GM21528 (cell line): ENCODE measurements at regions not wholly inside any gene's neighbourhood (a gene's known extent, or its start where the extent isn't known, plus 50 kb on each side); places are given as distances from the start of the nearest gene placed in this dataset.

Experiments
- ATAC-seq: cut with Tn5 transposase; IDR thresholded peaks from one replicate; pipeline ENCODE4 v1.9.1; 2021; ENCODE audit warnings: mild to moderate bottlenecking, moderate library complexity; ENCODE audit not compliant: unreplicated experiment, low FRiP score

- ATAC-seq, result no peak
These were observed 981.8 kb downstream of the SLITRK1 start for GRCh38 chr13:82900453-82900852.

- ATAC-seq, result no peak
These were observed 983.7 kb downstream of the SLITRK1 start for GRCh38 chr13:82898586-82898985.

- ATAC-seq, result no peak
These were observed 1002.4 kb downstream of the SLITRK1 start for GRCh38 chr13:82879921-82880320.

- no peak for ATAC-seq
These were observed 1003.7 kb downstream of the SLITRK1 start for GRCh38 chr13:82878536-82878935.

DNA sequence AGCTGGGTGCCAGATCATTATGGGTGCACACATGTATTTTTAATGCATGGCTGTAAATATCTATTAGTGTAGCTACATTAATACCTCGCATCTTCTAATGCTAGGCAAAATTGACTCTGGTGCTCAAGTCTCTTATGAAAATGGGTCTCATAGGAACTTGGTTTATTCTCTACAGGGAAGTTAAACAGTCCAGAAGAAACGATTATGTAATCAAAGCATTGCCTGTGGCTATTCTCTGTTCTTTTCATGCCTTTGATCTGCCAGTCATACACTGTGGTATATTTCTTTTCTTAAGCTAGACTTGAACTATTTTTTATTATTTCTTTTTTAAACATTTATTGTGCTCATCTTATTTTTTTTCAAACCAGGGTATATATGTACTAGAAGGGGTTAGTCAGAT, 1015.0 kb downstream of the SLITRK1 start:
- ATAC-seq, result no peak

- no peak for ATAC-seq
These were observed 1031.6 kb downstream of the SLITRK1 start for GRCh38 chr13:82850644-82851043.

- ATAC-seq, result no peak
These were observed 1033.5 kb downstream of the SLITRK1 start for GRCh38 chr13:82848766-82849165.

- ATAC-seq, result no peak
These were observed 1034.7 kb downstream of the SLITRK1 start for GRCh38 chr13:82847595-82847994.

GRCh38 chr13:82833923-82834322, 1048.4 kb downstream of the SLITRK1 start:
- ATAC-seq, result no peak

- no peak for ATAC-seq
These were observed 1053.2 kb downstream of the SLITRK1 start for GRCh38 chr13:82829040-82829439.

DNA sequence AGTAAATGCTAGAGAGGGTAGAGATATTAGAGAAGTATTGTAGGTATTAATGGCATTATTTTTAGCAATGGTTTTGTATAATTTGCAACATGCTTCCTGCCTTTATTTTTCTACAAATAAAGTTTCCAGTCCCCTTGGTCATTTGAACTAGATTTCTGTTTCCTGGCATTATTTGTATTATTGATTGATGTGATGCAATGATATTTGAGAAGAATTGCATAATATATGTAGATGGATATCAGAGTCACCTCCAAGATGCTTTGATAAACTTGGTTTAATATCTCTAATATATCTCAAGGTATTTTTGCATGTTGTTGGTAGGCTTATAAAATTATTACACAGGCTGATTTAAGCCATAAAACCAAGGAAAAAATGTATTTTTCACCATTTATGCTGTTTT, 1054.5 kb downstream of the SLITRK1 start:
- no peak for ATAC-seq

DNA sequence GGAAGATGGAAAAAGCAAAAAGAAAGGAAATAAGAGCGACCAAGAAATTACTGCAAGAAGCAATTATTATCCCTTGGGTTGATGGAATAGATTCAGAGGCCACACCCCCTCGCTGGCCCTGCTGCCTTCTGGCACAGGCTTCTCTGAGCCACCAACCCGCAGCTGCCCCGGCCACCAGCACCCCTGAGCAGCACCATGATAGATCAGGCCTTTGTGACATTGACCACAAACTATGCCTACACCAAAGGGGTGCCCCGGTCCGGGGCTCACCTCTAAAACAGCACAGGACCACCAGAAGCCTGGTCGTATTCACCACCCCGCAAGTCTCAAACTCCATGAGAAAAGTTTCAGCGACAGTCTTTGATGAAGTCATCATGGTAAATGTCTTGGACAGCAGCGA, 1059.3 kb downstream of the SLITRK1 start:
- ATAC-seq, result no peak

DNA sequence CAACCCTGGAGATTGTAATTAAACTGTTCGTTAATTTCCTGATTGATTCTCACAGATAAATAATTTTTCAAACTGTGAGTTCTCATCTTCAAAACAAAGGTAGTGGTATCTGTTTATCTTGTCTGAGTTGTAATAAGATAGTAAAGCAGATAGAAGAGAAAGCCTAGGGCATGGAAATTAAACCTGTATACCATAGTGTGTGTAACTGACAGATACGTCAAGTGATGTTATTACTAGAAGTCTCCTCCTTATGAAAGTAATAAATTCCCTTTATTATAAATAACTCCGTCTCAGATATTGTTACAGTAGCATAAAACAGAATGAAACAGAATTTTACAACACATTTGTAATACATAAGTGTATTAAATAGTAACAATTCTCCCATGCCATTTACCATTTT, 1065.1 kb downstream of the SLITRK1 start:
- ATAC-seq, result no peak

GRCh38 chr13:82815791-82816190, 1066.5 kb downstream of the SLITRK1 start:
- ATAC-seq, result no peak

DNA sequence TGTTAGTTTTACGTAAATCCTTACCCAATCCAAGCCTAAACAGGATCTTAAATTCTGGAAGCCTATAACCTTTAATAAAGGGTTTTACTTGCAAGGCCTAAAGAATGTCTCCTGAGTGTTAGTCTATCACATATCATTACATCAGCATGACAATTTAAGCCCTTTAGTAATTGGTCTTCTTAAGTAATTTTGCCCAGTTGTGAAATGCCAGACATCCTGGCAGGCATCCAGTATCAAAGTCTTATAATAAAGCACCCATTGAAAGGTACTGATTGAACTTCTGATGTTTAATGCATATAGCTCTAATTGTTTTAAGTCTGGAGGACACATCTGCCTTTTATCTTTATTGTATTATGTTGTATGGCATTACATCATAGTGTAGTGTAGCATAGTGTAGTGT, 1078.9 kb downstream of the SLITRK1 start:
- ATAC-seq, result no peak

GRCh38 chr13:82802528-82802927, 1079.7 kb downstream of the SLITRK1 start:
- ATAC-seq, result no peak

- ATAC-seq, result no peak
These were observed 1081.9 kb downstream of the SLITRK1 start for GRCh38 chr13:82800391-82800790.

GRCh38 chr13:82797876-82798275, 1084.4 kb downstream of the SLITRK1 start:
- no peak for ATAC-seq

- no peak for ATAC-seq
These were observed 1091.2 kb downstream of the SLITRK1 start for GRCh38 chr13:82791035-82791434.

- no peak for ATAC-seq
These were observed 1109.5 kb downstream of the SLITRK1 start for GRCh38 chr13:82772816-82773215.

DNA sequence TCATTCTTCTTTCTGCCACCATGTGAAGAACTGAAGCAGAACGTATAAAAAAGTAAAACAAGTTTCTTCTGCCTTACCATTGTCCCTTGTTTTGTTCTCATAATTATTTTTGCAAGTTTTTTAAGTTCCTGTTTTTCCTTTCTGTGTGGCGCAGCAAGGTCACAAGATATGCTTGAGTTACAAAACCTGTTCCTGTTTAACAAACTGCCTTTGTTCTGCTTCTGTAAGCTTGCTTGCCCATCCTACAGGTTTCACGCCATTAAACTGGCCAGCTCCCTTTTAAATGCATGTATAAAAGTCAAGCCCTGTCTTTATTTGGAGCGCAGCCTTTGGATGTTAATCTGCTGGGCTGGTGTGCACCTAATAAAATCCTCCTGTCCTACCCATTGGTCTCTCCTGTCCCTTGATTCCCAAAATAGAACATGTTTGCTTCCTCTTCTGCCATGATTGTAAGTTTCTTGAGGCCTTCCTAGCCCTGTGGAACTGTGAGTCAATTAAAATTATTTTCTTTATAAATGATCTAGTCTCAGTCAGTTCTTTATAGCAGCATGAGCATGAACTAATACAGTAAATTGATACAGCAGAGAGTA, 1115.4 kb downstream of the SLITRK1 start:
- ATAC-seq, result no peak

- no peak for ATAC-seq
These were observed 1124.2 kb downstream of the SLITRK1 start for GRCh38 chr13:82758044-82758443.

- no peak for ATAC-seq
These were observed 1131.1 kb downstream of the SLITRK1 start for GRCh38 chr13:82751206-82751605.
